ENCODE measurements at regions not wholly inside any gene's neighbourhood (a gene's known extent, or its start where the extent isn't known, plus 50 kb on each side); places are given as distances from the start of the nearest gene placed in this dataset.

DNA sequence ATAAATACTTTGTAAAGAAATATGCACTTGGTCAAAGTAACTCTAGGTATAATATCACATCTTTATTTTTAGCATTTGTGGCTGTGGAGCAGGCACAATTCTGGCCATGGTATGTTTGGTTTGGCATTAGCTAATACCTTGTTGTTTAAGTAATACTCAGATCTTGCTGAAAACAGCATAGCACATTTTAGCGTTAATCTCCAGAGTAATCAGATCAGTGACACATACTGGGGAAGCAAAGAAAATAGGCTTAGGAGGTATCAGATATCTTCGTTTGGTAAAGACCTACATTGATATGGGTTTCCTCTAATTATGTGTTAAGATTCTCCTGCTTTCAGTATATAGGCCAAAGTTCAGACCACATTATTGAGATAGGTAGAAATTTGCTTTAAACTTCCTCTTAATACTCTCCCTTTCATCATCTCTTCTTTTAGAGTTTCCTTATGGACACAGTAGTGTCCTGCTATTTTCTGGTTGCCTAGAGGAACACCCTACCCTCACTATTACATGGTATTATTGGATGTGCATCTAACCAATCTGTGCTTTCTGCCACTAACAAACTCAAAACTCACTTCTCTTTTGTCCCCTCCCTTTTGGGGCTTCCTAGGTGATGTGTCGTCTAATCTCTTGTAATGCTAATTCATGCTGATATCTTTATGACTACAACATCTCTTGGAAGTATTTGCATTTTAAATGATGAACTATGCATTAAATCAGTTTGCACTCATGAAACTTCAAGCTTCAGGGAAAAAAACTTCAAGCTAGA lies 437.3 kb upstream of the ADAMTSL1 start:
- H3K4me3 Mint-ChIP-seq = no peak overlapping the region
- H3K4me1 Mint-ChIP-seq = no peaks in the 10 kb centered on the region
- ChIA-PET CTCF (no interaction called here), POLR2A (no interaction called here)
- H3K27me3 Mint-ChIP-seq = no peaks in the 10 kb centered on the region
- H3K27ac Mint-ChIP-seq = no peak overlapping the region
- no peaks in the 10 kb centered on the region for H3K36me3 Mint-ChIP-seq (ENCODE audit: low read depth)
- DNase-seq = no peak
- no peaks in the 10 kb centered on the region for H3K9me3 Mint-ChIP-seq

DNA sequence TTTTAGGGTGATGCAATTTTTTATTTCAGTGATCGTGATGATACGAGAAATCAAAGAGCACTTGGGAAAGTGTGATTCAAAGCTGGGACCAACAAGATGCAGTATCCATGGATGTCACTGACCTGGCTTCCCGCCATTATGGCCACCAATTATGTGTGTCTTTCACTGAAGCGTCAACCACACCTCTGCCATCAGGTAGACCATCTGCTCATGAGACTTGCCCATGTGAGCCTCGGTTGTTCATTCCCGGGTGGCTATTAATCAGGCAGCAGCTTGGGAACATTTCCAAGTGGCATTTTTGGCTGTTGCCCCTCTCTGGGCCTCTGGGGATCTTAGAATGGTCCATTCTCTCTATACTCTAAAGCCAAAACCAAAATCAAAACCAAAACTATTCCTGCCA lies 436.0 kb upstream of the ADAMTSL1 start:
- Mint-ChIP-seq H3K4me3 (no peak overlapping the region), H3K4me1 (no peaks in the 10 kb centered on the region), H3K9me3 (no peaks in the 10 kb centered on the region), H3K36me3 (ENCODE audit: low read depth) (no peaks in the 10 kb centered on the region), H3K27ac (no peak overlapping the region), H3K27me3 (no peaks in the 10 kb centered on the region)
- POLR2A ChIA-PET = no interaction called here
- CTCF ChIA-PET = no interaction called here
- DNase-seq = no peak

DNA sequence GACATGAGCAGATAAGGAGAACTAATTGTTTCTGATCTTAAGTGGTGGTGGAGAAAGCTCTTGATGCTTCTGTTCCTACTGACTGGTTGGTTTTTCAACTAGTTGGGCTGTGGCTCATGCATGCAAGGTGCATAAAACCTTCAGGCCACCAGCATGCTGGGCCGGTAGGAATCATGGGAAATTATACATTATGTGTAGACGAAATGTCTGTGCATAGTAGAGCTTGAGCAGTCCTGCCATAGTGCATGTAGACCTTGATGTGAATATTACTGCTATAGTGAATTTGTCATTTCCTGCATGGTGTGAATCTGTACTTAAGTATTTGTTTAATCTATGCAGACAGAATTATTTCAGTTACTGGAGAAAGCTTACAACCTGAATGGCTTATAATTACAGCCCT lies 433.6 kb upstream of the ADAMTSL1 start:
- no peak for DNase-seq
- Mint-ChIP-seq H3K9me3 (no peaks in the 10 kb centered on the region), H3K27ac (no peak overlapping the region), H3K4me1 (no peaks in the 10 kb centered on the region), H3K36me3 (ENCODE audit: low read depth) (no peaks in the 10 kb centered on the region), H3K27me3 (no peaks in the 10 kb centered on the region), H3K4me3 (no peak overlapping the region)
- ChIA-PET CTCF (no interaction called here), POLR2A (no interaction called here)

DNA sequence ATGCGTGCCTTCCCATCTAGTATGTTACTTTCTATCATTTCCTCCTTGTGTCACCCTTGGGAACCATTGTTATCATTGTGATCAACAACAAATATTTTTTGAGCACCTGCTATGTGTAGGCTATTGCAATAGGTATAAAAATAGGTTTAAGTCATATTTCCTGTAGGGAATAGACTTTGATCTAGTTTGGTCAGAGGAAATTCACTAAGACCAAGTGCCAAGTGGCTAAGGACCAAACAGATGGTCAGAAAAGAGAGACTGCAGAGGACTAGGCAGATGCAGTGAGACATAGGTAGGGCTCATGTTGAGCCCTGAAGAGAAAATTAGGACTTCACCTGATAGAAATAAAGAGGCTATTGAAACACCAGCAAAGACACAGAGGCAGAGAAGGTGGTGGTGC lies 430.0 kb upstream of the ADAMTSL1 start:
- no peaks in the 10 kb centered on the region for H3K9me3 Mint-ChIP-seq
- no peak for DNase-seq
- no peaks in the 10 kb centered on the region for H3K4me1 Mint-ChIP-seq
- ChIA-PET CTCF (no interaction called here), POLR2A (no interaction called here)
- no peaks in the 10 kb centered on the region for H3K36me3 Mint-ChIP-seq (ENCODE audit: low read depth)
- no peak overlapping the region for H3K27ac Mint-ChIP-seq
- H3K27me3 Mint-ChIP-seq = no peaks in the 10 kb centered on the region
- no peak overlapping the region for H3K4me3 Mint-ChIP-seq

DNA sequence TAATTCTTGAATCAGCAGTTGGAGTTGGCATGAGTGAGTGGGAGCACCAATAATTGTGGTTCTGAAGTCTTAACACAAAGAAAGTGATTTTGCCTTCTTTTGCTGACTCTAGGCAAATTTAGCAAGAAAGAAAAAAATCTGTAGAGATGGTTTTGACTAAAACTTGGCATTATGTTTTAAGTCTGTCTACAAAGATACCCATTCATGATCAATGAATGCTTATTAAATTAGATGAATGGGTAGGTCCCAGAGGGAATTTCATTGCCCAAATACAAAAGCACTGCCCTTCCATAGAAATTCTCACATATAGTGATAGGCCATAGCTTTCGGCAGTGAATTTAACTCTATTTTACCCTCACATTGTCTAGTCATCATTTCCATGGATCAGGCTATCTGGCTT lies 428.6 kb upstream of the ADAMTSL1 start:
- H3K36me3 Mint-ChIP-seq (ENCODE audit: low read depth) = no peaks in the 10 kb centered on the region
- no peak overlapping the region for H3K4me3 Mint-ChIP-seq
- no peaks in the 10 kb centered on the region for H3K9me3 Mint-ChIP-seq
- no peaks in the 10 kb centered on the region for H3K27me3 Mint-ChIP-seq
- ChIA-PET CTCF (no interaction called here), POLR2A (no interaction called here)
- DNase-seq = no peak
- H3K4me1 Mint-ChIP-seq = no peaks in the 10 kb centered on the region
- H3K27ac Mint-ChIP-seq = no peak overlapping the region

DNA sequence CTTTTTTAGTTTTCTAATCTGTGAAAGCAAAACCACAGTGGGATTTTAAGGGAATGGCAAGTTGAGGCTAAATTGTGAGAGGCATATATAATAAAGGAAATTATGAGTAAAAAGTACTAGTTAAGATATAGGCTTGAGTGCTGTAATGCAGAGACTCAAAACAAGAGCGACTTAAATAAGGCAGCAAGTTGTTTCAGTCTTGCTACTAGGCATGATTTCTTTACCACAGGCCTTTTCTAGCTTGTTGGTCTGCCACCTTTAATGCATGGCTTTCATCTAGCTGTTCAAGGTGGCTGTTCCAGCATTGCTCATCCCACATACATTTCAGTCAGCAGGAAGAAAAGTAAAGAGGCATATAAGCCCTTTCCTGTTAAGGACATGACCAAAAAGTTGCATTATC lies 427.9 kb upstream of the ADAMTSL1 start:
- Mint-ChIP-seq H3K4me3 (no peak overlapping the region), H3K27me3 (no peaks in the 10 kb centered on the region), H3K4me1 (no peaks in the 10 kb centered on the region), H3K27ac (no peak overlapping the region), H3K36me3 (ENCODE audit: low read depth) (no peaks in the 10 kb centered on the region), H3K9me3 (no peaks in the 10 kb centered on the region)
- CTCF ChIA-PET = no interaction called here
- POLR2A ChIA-PET = no interaction called here
- DNase-seq = no peak

DNA sequence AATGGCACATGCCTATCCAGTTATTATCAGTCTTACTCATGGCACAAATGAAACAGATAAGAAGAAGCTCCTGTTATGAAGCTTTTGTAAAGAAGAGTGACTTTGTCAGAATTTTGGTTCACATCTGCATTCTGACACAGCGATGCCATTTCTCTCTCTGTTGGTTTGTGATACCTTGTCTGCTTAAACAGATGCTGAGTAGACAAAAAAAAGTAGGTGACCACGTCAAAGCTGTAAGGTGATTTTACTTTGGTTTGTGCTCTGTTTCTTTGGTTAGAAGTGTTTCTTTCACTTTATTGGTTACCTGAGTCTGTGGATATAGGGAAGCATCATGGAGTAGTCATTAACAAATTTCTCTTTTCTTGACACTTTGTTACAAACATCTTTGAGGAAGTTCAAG lies 422.3 kb upstream of the ADAMTSL1 start:
- Mint-ChIP-seq H3K36me3 (ENCODE audit: low read depth) (no peaks in the 10 kb centered on the region), H3K9me3 (no peaks in the 10 kb centered on the region), H3K27ac (no peak overlapping the region), H3K4me1 (no peaks in the 10 kb centered on the region), H3K4me3 (no peak overlapping the region), H3K27me3 (no peaks in the 10 kb centered on the region)
- CTCF ChIA-PET = no interaction called here
- POLR2A ChIA-PET = no interaction called here
- no peak for DNase-seq

DNA sequence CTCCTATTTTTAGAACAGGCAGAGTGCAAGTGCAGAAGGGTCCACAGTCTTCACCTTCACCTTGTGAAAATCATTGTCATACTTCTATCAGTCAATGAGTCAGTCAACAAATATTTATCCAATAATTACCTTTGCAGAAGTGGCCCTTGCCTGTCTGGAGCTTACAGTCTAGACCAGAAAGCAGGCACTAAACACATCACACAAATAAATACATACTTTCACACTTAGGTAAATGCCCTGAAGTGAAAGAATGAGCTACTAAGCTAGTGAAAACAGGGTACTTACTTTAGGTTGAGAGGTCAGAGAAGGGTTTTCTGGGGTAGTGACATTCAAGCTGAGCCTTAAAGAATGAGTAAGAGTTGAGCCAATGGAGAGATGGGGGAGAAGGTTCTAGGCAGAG lies 421.9 kb upstream of the ADAMTSL1 start:
- Mint-ChIP-seq H3K27ac (no peak overlapping the region), H3K27me3 (no peaks in the 10 kb centered on the region), H3K4me3 (no peak overlapping the region), H3K36me3 (ENCODE audit: low read depth) (no peaks in the 10 kb centered on the region), H3K4me1 (no peaks in the 10 kb centered on the region), H3K9me3 (no peaks in the 10 kb centered on the region)
- CTCF ChIA-PET = no interaction called here
- DNase-seq = no peak
- POLR2A ChIA-PET = no interaction called here

DNA sequence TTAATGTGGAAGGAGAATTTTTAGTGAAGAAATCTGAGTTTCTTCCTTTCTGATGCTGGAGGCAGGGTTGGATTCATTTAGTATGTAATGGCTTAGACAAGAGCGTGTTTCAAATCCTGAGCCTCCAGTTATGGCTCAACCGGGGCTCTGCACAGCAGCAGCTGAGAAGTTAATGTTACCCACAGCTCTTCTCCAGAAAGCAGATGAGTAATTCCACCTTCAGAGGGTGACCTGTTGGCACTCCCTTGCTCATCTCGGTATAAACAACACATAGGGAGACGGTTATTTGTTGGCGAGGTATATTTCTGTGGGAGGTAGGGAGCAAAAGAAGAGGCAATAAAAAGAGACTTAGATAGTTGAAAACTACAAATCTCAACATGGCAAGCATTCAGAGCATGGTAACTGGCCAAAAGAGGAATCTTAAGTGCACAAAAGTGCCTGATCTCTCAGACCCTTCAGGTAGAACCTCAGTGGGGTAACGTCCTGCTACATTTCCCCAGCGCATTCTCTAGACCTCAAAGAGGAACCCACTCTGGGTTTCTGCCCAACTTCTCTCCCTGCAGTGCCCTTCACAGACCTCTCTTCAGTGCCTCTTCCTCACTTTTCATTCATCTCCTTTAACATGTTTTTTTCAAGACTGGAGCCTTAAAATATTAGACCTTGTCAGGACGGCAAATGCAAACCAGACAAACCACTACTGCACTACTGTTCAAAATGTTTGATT lies 417.5 kb upstream of the ADAMTSL1 start:
- Mint-ChIP-seq H3K27me3 (no peaks in the 10 kb centered on the region), H3K9me3 (no peaks in the 10 kb centered on the region), H3K4me3 (no peak overlapping the region), H3K27ac (no peak overlapping the region), H3K4me1 (no peaks in the 10 kb centered on the region), H3K36me3 (ENCODE audit: low read depth) (no peaks in the 10 kb centered on the region)
- no peak for DNase-seq
- POLR2A ChIA-PET = no interaction called here
- CTCF ChIA-PET = no interaction called here

DNA sequence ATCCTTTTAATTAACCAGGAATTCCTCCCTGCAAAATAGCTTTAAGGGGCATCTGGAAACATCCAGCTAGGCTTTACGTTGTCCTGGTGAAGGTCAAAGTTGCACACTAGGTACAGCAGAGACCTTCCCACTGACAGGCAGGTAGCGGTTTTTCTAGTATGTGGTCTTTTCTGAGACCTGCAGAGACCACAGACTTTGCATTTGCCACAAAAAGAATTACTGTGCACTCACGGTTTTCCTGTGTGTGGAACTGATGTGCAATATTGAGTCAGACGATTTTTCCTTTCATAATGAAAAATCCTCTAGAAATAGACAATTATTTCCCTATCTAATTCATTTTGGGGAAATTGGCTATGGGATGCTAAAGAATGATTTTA lies 417.0 kb upstream of the ADAMTSL1 start:
- no peak overlapping the region for H3K4me3 Mint-ChIP-seq
- DNase-seq = no peak
- ChIA-PET CTCF (no interaction called here), POLR2A (no interaction called here)
- H3K36me3 Mint-ChIP-seq (ENCODE audit: low read depth) = no peaks in the 10 kb centered on the region
- H3K4me1 Mint-ChIP-seq = no peaks in the 10 kb centered on the region
- H3K27me3 Mint-ChIP-seq = no peaks in the 10 kb centered on the region
- no peak overlapping the region for H3K27ac Mint-ChIP-seq
- H3K9me3 Mint-ChIP-seq = no peaks in the 10 kb centered on the region

DNA sequence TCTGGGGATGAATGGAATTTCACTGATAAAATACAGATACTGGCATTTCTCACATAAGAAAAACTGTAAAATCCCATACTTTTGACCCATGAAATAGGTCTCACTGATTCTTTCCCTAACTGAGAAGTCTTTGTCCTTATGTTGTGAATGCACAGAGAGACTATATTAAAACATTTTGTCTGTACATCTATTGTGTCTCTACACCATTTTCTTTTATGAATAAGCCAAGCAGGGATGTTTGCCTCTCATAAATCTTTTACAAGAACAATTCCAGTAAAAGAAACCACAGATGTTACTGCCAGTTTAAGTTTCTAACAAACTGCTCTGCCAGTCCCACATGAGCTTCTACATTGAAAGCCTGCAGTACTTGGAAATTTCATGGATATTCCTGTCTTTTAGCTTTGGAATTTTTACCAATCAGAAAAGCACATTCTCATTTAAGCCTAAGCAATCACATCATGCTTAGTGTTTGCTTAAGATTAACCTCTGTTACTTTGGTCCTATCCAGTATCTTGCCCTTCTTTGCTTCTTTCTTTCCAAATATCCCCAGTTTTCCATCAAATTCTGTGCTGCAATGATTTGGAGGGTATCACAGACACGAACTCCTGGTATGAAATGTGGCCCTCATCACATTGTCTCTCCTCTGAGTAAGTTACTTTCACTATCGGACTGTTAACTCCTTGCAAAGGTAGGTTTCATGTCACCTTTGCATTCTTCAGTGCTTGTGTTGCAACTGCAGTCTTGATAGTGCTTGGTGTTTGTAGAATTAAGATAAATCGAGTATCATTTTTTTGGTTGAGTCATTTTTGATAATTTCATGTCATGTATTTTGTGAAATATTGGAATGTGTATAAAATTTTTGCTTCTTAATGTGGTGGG lies 415.1 kb upstream of the ADAMTSL1 start:
- no peaks in the 10 kb centered on the region for H3K27me3 Mint-ChIP-seq
- H3K27ac Mint-ChIP-seq = no peak overlapping the region
- no peak overlapping the region for H3K4me3 Mint-ChIP-seq
- POLR2A ChIA-PET = no interaction called here
- DNase-seq = no peak
- CTCF ChIA-PET = no interaction called here
- H3K9me3 Mint-ChIP-seq = no peaks in the 10 kb centered on the region
- H3K36me3 Mint-ChIP-seq (ENCODE audit: low read depth) = no peaks in the 10 kb centered on the region
- no peaks in the 10 kb centered on the region for H3K4me1 Mint-ChIP-seq

DNA sequence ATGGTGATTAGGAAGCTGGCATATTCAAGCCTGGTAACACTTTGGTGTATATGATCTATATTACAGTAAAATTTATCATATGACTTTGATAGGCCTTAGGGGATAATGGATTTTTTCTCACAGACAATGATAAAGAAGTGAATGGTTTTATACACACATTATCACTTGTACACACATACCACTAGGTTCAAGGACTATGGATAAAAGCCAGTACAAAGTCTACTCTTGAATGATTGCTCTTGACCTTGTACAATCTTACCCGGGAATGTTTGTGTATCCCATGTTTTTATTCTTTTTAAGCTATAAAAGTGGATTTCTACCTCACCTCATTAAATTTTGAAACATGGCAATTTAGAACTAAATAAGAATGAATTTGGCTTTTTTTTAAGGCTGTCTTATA lies 414.5 kb upstream of the ADAMTSL1 start:
- no peaks in the 10 kb centered on the region for H3K27me3 Mint-ChIP-seq
- ChIA-PET CTCF (no interaction called here), POLR2A (no interaction called here)
- no peak for DNase-seq
- H3K9me3 Mint-ChIP-seq = no peaks in the 10 kb centered on the region
- H3K36me3 Mint-ChIP-seq (ENCODE audit: low read depth) = no peaks in the 10 kb centered on the region
- H3K4me1 Mint-ChIP-seq = no peaks in the 10 kb centered on the region
- H3K4me3 Mint-ChIP-seq = no peak overlapping the region
- H3K27ac Mint-ChIP-seq = no peak overlapping the region

DNA sequence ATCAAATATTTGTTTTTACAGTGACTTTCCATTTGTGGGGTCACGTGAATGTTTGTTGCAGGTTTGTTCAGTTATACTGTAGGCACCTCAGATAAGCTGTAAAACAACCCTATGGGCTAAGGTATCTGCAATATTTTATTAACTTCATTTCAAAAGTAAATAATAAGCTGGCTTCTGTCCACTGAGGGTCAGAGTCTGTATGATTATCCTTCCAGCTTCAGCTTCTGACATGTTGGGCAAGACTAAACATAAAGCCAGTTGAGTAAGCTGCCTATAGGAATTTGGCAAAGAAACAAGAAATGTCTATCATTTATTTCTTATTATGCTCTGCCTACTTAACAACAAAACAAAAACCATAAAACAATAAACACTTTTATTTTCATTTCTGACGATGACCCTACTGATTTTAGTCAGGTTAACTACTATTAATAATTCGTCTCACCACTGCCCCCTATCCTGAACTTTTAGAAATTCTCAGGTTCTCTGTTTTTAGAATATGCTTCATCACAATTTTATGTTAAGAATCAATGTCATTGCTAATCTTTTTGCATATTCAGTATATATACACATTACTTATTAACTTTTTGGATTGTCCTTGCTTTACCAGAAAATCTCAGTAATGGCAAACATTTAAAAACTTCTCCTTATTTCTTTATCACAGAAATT lies 413.6 kb upstream of the ADAMTSL1 start:
- CTCF ChIA-PET = no interaction called here
- no peaks in the 10 kb centered on the region for H3K9me3 Mint-ChIP-seq

More for the DNA sequence above, 413.6 kb upstream of the ADAMTSL1 start:
- Mint-ChIP-seq H3K36me3 (ENCODE audit: low read depth) (no peaks in the 10 kb centered on the region), H3K27me3 (no peaks in the 10 kb centered on the region), H3K4me1 (no peaks in the 10 kb centered on the region), H3K27ac (no peak overlapping the region), H3K4me3 (no peak overlapping the region)
- no peak for DNase-seq
- POLR2A ChIA-PET = no interaction called here
